HG03095 (cell line): ENCODE measurements at regions not wholly inside any gene's neighbourhood (a gene's known extent, or its start where the extent isn't known, plus 50 kb on each side); places are given as distances from the start of the nearest gene placed in this dataset.
A peak's percentile ranks its signal among the peaks of the same experiment; 100 is the strongest.

Source experiments
- ATAC-seq: cut with Tn5 transposase; IDR thresholded peaks from one replicate; pipeline ENCODE4 v1.9.1; 2021; ENCODE audit warnings: moderate library complexity; ENCODE audit not compliant: unreplicated experiment

- no peak for ATAC-seq
Observed at GRCh38 chr10:4046712-4047354, 261.8 kb upstream of the KLF6 start.

- ATAC-seq = peak; percentile 74
Observed at GRCh38 chr10:4046030-4046429, 261.0 kb upstream of the KLF6 start.

- ATAC-seq = no peak
Observed at GRCh38 chr10:4043897-4044665, 259.1 kb upstream of the KLF6 start.

GRCh38 chr10:4041635-4042034 is 256.6 kb upstream of the KLF6 start:
- no peak for ATAC-seq

GRCh38 chr10:4038000-4038399 is 253.0 kb upstream of the KLF6 start:
- ATAC-seq = no peak

- no peak for ATAC-seq
Observed at GRCh38 chr10:4035599-4035945, 250.6 kb upstream of the KLF6 start.

GRCh38 chr10:4034907-4035598 is 250.0 kb upstream of the KLF6 start:
- ATAC-seq = no peak

GRCh38 chr10:4033341-4033896 is 248.4 kb upstream of the KLF6 start:
- peak; percentile 88 for ATAC-seq

GRCh38 chr10:4029866-4030265 is 244.9 kb upstream of the KLF6 start:
- no peak for ATAC-seq

GRCh38 chr10:4028854-4029583 is 244.0 kb upstream of the KLF6 start:
- no peak for ATAC-seq

- no peak for ATAC-seq
Observed at GRCh38 chr10:4028027-4028471, 243.0 kb upstream of the KLF6 start.

- ATAC-seq = no peak
Observed at GRCh38 chr10:4025339-4025738, 240.3 kb upstream of the KLF6 start.

- ATAC-seq = no peak
Observed at GRCh38 chr10:4024516-4025245, 239.7 kb upstream of the KLF6 start.

- ATAC-seq = no peak
Observed at GRCh38 chr10:4024027-4024426, 239.0 kb upstream of the KLF6 start.

GRCh38 chr10:4022473-4022872 is 237.5 kb upstream of the KLF6 start:
- ATAC-seq = no peak

- no peak for ATAC-seq
Observed at GRCh38 chr10:4020631-4021030, 235.6 kb upstream of the KLF6 start.

GRCh38 chr10:4018054-4018511 is 233.1 kb upstream of the KLF6 start:
- ATAC-seq = no peak

GRCh38 chr10:4017336-4017735 is 232.3 kb upstream of the KLF6 start:
- ATAC-seq = no peak

- ATAC-seq = no peak
Observed at GRCh38 chr10:4016214-4016740, 231.3 kb upstream of the KLF6 start.

- peak; percentile 65 for ATAC-seq
Observed at GRCh38 chr10:4013651-4014121, 228.7 kb upstream of the KLF6 start.
